22Rv1 (cell line): ENCODE measurements at regions not wholly inside any gene's neighbourhood (a gene's known extent, or its start where the extent isn't known, plus 50 kb on each side); places are given as distances from the start of the nearest gene placed in this dataset.

ENCODE experiments used
- CTCF ChIP-seq: fragments of 450-650 bp; IDR thresholded peaks from 2 replicates; pipeline ENCODE4 v1.5.1; 2017; ENCODE audit warnings: mild to moderate bottlenecking
- ZFX ChIP-seq: fragments of 450-650 bp; IDR thresholded peaks from 2 replicates; pipeline ENCODE4 v1.6.1; 2017; ENCODE audit warnings: antibody characterized with exemption, borderline replicate concordance

DNA sequence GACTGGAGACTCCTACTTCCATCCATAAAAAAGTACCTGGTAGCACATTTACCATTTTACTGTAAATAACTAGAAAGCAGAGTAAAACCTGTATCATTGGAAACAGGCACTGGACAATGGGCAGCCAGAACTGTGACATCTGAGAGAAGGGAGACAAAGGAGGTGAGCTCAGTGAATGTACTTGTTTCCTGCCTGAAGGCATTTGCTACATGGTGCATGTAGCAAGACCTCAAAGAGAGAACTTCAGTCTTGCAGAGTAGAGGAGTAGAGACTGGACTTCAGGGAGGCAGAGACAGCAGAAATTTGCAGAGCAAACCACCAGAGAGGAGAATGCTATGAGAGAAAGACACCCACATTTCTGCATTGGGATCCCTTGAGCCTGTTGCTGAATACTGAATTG lies 171.0 kb upstream of the CCN2 start:
- TF ChIP-seq CTCF, result no peak
- no peak for TF ChIP-seq ZFX
